HCT116 (cell line): ENCODE measurements at regions not wholly inside any gene's neighbourhood (a gene's known extent, or its start where the extent isn't known, plus 50 kb on each side); places are given as distances from the start of the nearest gene placed in this dataset.

ENCODE experiments used
- ATAC-seq: fragments of 200-7000 bp; cut with Tn5 transposase; 2 replicates; pipeline ENCODE4 v1.9.1; 2020; ENCODE audit warnings: mild to moderate bottlenecking, moderate library complexity
- BruUV-seq: library from RNA; stranded (reverse); fragments of 400-500 nt; replicated peaks from 2 replicates; lab custom pipeline; 2021; lab: Mats Ljungman, UMichigan
- CTCF ChIA-PET: fragments of 300-600 bp; sonication (Branson Sonifier 250); formaldehyde crosslinking; loops from one replicate; lab custom pipeline; 2021; ENCODE audit warnings: antibody characterized with exemption; lab: Charles Lee
- POLR2A ChIA-PET: fragments of 300-600, 350-600 bp; sonication (Branson Sonifier 250); formaldehyde crosslinking; loops from one replicate; lab custom pipeline; 2021; ENCODE audit warnings: antibody characterized with exemption; lab: Charles Lee
- RAD21 ChIA-PET, 2 experiments: fragments of 300-600 bp; sonication (Branson Sonifier 250); formaldehyde crosslinking; loops; one replicate each; lab custom pipeline; 2023; ENCODE audit warnings: low total read pairs in 2 of 2; ENCODE audit not compliant: uncharacterized antibody in 2 of 2, unreplicated experiment in 2 of 2, low non-redundant PET in 1 of 2; lab: Charles Lee
- DNase-seq: peaks from one replicate; pipeline ENCODE4 v3.0.0-alpha.2; 2010; ENCODE audit warnings: low read depth, low spot score
- H2AFZ ChIP-seq: fragments of 200-600 bp; shearing (Covaris generic), sonication (generic); 2 replicates; pipeline ENCODE4 v1.6.1; 2017; ENCODE audit warnings: low read depth, mixed run types, mixed read lengths, antibody characterized with exemption, low read length; ENCODE audit not compliant: poor library complexity, severe bottlenecking
- H3K27ac ChIP-seq: 2 replicates; pipeline ENCODE4 v1.5.1; 2012; ENCODE audit warnings: low read depth, low read length
- H3K27me3 ChIP-seq: fragments of 200-600 bp; sonication (generic); 2 replicates; pipeline ENCODE4 v1.6.1; 2016; ENCODE audit warnings: mixed run types, low read length, mixed read lengths; ENCODE audit not compliant: insufficient read depth
- H3K36me3 ChIP-seq, 2 experiments: fragments of 200-500 bp in 1 of 2; fragments of 200-600 bp in 1 of 2; sonication (Bioruptor generic) in 1 of 2; sonication (generic) in 1 of 2; 2 replicates each; pipeline versions ENCODE4 v1.5.1 to v1.6.1; 2014 to 2016; ENCODE audit warnings: low read length in 2 of 2, inconsistent platforms in 1 of 2, mixed read lengths in 1 of 2, mixed run types in 1 of 2; ENCODE audit not compliant: insufficient read depth in 2 of 2, control insufficient read depth in 1 of 2
- H3K4me1 ChIP-seq, 2 experiments: fragments of 200-600 bp in 1 of 2; sonication (generic) in 1 of 2; 2 replicates each; pipeline versions ENCODE4 v1.5.1 to v1.6.1; 2012 to 2017; ENCODE audit warnings: low read length in 2 of 2, inconsistent platforms in 1 of 2, mild to moderate bottlenecking in 1 of 2, mixed read lengths in 1 of 2, mixed run types in 1 of 2, moderate library complexity in 1 of 2; ENCODE audit not compliant: insufficient read depth in 2 of 2, control insufficient read depth in 1 of 2
- H3K4me2 ChIP-seq: fragments of 200-600 bp; sonication (generic); 2 replicates; pipeline ENCODE4 v1.6.1; 2017; ENCODE audit warnings: mixed run types, low read length, mixed read lengths
- H3K4me3 ChIP-seq, 2 experiments: fragments of 200-600 bp in 1 of 2; sonication (generic) in 1 of 2; replicated peaks in 1 of 2; 2 replicates each; pipeline ENCODE4 v1.5.1; 2011 to 2016; ENCODE audit warnings: low read length in 2 of 2, control low read depth in 1 of 2, low read depth in 1 of 2, mild to moderate bottlenecking in 1 of 2, mixed read lengths in 1 of 2, mixed run types in 1 of 2
- H3K79me2 ChIP-seq: fragments of 200-600 bp; sonication (generic); 2 replicates; pipeline ENCODE4 v1.6.1; 2017; ENCODE audit warnings: mild to moderate bottlenecking, mixed run types, low read length, moderate library complexity, mixed read lengths; ENCODE audit not compliant: insufficient read depth
- H3K9ac ChIP-seq: fragments of 200-600 bp; sonication (generic); 2 replicates; pipeline ENCODE4 v1.6.1; 2016; ENCODE audit warnings: low read length, mixed read lengths
- H3K9me2 ChIP-seq: fragments of 200-600 bp; sonication (generic), shearing (Covaris generic); 2 replicates; pipeline ENCODE4 v1.6.1; 2017; ENCODE audit warnings: mixed run types, mild to moderate bottlenecking, moderate library complexity; ENCODE audit not compliant: insufficient read depth
- H3K9me3 ChIP-seq, 2 experiments: fragments of 200-500 bp in 1 of 2; fragments of 200-600 bp in 1 of 2; sonication (Bioruptor generic) in 1 of 2; sonication (generic) in 1 of 2; 2 replicates each; pipeline ENCODE4 v1.6.1; 2014 to 2017; ENCODE audit warnings: low read length in 2 of 2, mixed read lengths in 2 of 2, inconsistent platforms in 1 of 2, low read depth in 1 of 2, mild to moderate bottlenecking in 1 of 2, mixed run types in 1 of 2, moderate library complexity in 1 of 2; ENCODE audit not compliant: control insufficient read depth in 1 of 2, insufficient read depth in 1 of 2
- H4K20me1 ChIP-seq: fragments of 200-600 bp; sonication (generic), shearing (Covaris generic); 2 replicates; pipeline ENCODE4 v1.6.1; 2017; ENCODE audit warnings: mixed run types, mild to moderate bottlenecking, moderate library complexity; ENCODE audit not compliant: insufficient read depth
- CEBPB ChIP-seq: IDR thresholded peaks from 2 replicates; pipeline ENCODE4 v1.6.1; 2012; ENCODE audit warnings: low read depth
- ELF1 ChIP-seq: IDR thresholded peaks from 2 replicates; pipeline ENCODE4 v1.6.1; 2012; ENCODE audit warnings: low read depth, borderline replicate concordance
- EZH2phosphoT487 ChIP-seq: fragments of 200-600 bp; IDR thresholded peaks from 2 replicates; pipeline ENCODE4 v1.6.1; 2018; ENCODE audit warnings: antibody characterized with exemption, borderline replicate concordance
- POLR2AphosphoS5 ChIP-seq: IDR thresholded peaks from 2 replicates; pipeline ENCODE4 v1.6.1; 2011; ENCODE audit warnings: mild to moderate bottlenecking, low read depth, low read length, moderate library complexity
- RAD21 ChIP-seq: IDR thresholded peaks from 2 replicates; pipeline ENCODE4 v1.6.1; 2012; ENCODE audit warnings: low read depth, mild to moderate bottlenecking
- SP1 ChIP-seq: IDR thresholded peaks from 2 replicates; pipeline ENCODE4 v1.6.1; 2012; ENCODE audit warnings: low read depth
- YY1 ChIP-seq: IDR thresholded peaks from 2 replicates; pipeline ENCODE4 v1.6.1; 2011; ENCODE audit warnings: low read length, low read depth, moderate library complexity, mild to moderate bottlenecking; ENCODE audit not compliant: insufficient replicate concordance; ENCODE audit errors: extremely low read depth
- ZFX ChIP-seq: fragments of 450-650 bp; IDR thresholded peaks from 2 replicates; pipeline ENCODE4 v1.6.1; 2017
- intact Hi-C: fragments of 100-400 bp; cut with micrococcal nuclease; formaldehyde crosslinking; loops from 2 replicates; pipeline ENCODE4 v1.10.0; 2022
- TF ChIP-seq, protein P1 (sequence below): IDR thresholded peaks from 2 replicates; pipeline ENCODE4 v1.6.1; 2011; ENCODE audit warnings: mild to moderate bottlenecking, low read length, moderate library complexity; ENCODE audit not compliant: insufficient replicate concordance; ENCODE audit errors: extremely low read depth
- TF ChIP-seq, protein P2 (sequence below), 3 experiments: fragments of 200-600 bp in 1 of 3; sonication (generic) in 1 of 3; IDR thresholded peaks in 2 of 3; conservative IDR thresholded peaks in 1 of 3; 2 replicates each; pipeline ENCODE4 v1.5.1; 2012 to 2017; ENCODE audit warnings: low read depth in 2 of 3, low read length in 2 of 3, antibody characterized with exemption in 1 of 3, borderline replicate concordance in 1 of 3, control low read depth in 1 of 3, mild to moderate bottlenecking in 1 of 3, mixed read lengths in 1 of 3, mixed run types in 1 of 3, moderate library complexity in 1 of 3; ENCODE audit not compliant: insufficient read depth in 1 of 3

DNA sequence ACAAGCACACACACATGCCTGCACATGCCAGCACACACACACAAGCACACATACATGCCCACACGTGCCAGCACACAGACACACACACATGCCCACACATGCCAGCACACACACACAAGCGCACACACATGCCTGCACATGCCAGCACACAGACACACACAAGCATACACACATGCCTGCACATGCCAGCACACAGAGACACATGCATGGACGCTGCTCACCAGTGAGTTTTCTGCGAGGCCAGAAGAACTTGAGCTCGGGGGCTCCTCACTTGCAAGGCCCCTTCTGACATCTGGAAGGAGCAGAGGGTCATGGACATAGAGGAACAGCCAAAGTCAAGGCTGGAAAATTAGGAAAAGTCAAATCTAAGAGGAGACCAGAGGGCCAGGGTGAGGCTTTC lies 61.2 kb upstream of the BCL11B start:
- intact Hi-C loops = no loop called here
- ChIA-PET RAD21 (no interaction called here), POLR2A (no interaction called here), CTCF (no interaction called here)
- H3K9ac ChIP-seq = no peak overlapping the region
- no peaks in the 10 kb centered on the region for H4K20me1 ChIP-seq
- H3K4me1 ChIP-seq = no peaks in the 10 kb centered on the region
- peaks cover 18% of the 10 kb centered on the region for H3K27me3 ChIP-seq
- DNase-seq = no peak
- BruUV-seq = no TSS peak
- no peaks in the 10 kb centered on the region for H3K9me3 ChIP-seq
- TF ChIP-seq SP1 (no peak), ZFX (no peak), ELF1 (no peak), CEBPB (no peak), YY1 (no peak), EZH2phosphoT487 (no peak), RAD21 (no peak), POLR2AphosphoS5 (no peak)
- TF ChIP-seq, protein P1, sequence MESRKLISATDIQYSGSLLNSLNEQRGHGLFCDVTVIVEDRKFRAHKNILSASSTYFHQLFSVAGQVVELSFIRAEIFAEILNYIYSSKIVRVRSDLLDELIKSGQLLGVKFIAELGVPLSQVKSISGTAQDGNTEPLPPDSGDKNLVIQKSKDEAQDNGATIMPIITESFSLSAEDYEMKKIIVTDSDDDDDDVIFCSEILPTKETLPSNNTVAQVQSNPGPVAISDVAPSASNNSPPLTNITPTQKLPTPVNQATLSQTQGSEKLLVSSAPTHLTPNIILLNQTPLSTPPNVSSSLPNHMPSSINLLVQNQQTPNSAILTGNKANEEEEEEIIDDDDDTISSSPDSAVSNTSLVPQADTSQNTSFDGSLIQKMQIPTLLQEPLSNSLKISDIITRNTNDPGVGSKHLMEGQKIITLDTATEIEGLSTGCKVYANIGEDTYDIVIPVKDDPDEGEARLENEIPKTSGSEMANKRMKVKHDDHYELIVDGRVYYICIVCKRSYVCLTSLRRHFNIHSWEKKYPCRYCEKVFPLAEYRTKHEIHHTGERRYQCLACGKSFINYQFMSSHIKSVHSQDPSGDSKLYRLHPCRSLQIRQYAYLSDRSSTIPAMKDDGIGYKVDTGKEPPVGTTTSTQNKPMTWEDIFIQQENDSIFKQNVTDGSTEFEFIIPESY = no peak
- H3K4me2 ChIP-seq = no peak overlapping the region
- no peak overlapping the region for H3K27ac ChIP-seq
- no peak overlapping the region for H3K4me3 ChIP-seq
- no peak for ATAC-seq
- H3K79me2 ChIP-seq = no peaks in the 10 kb centered on the region
- no peaks in the 10 kb centered on the region for H3K36me3 ChIP-seq
- H3K9me2 ChIP-seq = no peaks in the 10 kb centered on the region
- H2AFZ ChIP-seq = no peak overlapping the region

GRCh38 chr14:99331811-99332210 lies 59.8 kb upstream of the BCL11B start:
- BruUV-seq = no TSS peak
- POLR2A ChIA-PET = no interaction called here
- peaks cover 20% of the 10 kb centered on the region; the same call in 1 of the 2 replicates for H3K27me3 ChIP-seq

More at GRCh38 chr14:99331811-99332210, 59.8 kb upstream of the BCL11B start:
- H4K20me1 ChIP-seq = no peaks in the 10 kb centered on the region
- ATAC-seq (no peak), DNase-seq (no peak)
- RAD21 ChIA-PET = no interaction called here
- H3K4me3 ChIP-seq = no peak overlapping the region
- no peaks in the 10 kb centered on the region for H3K9me3 ChIP-seq
- no peaks in the 10 kb centered on the region for H3K36me3 ChIP-seq
- intact Hi-C loops = no loop called here
- H3K9me2 ChIP-seq = no peaks in the 10 kb centered on the region
- CTCF ChIA-PET = no interaction called here
- H3K9ac ChIP-seq = no peak overlapping the region
- no peaks in the 10 kb centered on the region for H3K79me2 ChIP-seq
- no peaks in the 10 kb centered on the region for H3K4me1 ChIP-seq
- no peak overlapping the region for H2AFZ ChIP-seq
- TF ChIP-seq, protein P2, sequence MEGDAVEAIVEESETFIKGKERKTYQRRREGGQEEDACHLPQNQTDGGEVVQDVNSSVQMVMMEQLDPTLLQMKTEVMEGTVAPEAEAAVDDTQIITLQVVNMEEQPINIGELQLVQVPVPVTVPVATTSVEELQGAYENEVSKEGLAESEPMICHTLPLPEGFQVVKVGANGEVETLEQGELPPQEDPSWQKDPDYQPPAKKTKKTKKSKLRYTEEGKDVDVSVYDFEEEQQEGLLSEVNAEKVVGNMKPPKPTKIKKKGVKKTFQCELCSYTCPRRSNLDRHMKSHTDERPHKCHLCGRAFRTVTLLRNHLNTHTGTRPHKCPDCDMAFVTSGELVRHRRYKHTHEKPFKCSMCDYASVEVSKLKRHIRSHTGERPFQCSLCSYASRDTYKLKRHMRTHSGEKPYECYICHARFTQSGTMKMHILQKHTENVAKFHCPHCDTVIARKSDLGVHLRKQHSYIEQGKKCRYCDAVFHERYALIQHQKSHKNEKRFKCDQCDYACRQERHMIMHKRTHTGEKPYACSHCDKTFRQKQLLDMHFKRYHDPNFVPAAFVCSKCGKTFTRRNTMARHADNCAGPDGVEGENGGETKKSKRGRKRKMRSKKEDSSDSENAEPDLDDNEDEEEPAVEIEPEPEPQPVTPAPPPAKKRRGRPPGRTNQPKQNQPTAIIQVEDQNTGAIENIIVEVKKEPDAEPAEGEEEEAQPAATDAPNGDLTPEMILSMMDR (IDR thresholded peaks at IDR 0.05 in 2 of 3, conservative IDR thresholded peaks at IDR 0.05 in 1 of 3; ENCODE audit: borderline replicate concordance in 1 of 3, insufficient read depth in 1 of 3, low read depth in 2 of 3, low read length in 2 of 3) = no peak
- TF ChIP-seq EZH2phosphoT487 = no peak
- no peak overlapping the region for H3K27ac ChIP-seq
- H3K4me2 ChIP-seq = no peak overlapping the region
